GM12878 (cell line): ENCODE measurements at regions not wholly inside any gene's neighbourhood (a gene's known extent, or its start where the extent isn't known, plus 50 kb on each side); places are given as distances from the start of the nearest gene placed in this dataset.

Experiments
- ATAC-seq: fragments of 200-7000 bp; cut with Tn5 transposase; 3 replicates; pipeline ENCODE4 v1.9.1; 2020; ENCODE audit warnings: mild to moderate bottlenecking, moderate library complexity
- BruUV-seq: library from RNA; stranded (reverse); fragments of 400-500 nt; replicated peaks from 2 replicates; lab custom pipeline; 2021; lab: Mats Ljungman, UMichigan
- CTCF ChIA-PET: fragments of 300-600 bp; sonication (Branson Sonifier 250); formaldehyde crosslinking; extraction: SDS; loops from one replicate; lab custom pipeline; 2021; ENCODE audit warnings: inconsistent platforms; lab: Yijun Ruan, JAX
- POLR2A ChIA-PET: fragments of 350-600 bp; formaldehyde crosslinking; extraction: SDS; loops from one replicate; lab custom pipeline; 2021; ENCODE audit warnings: inconsistent platforms; lab: Charles Lee
- RAD21 ChIA-PET: fragments of 300-600 bp; sonication (Branson Sonifier 250); formaldehyde crosslinking; loops from one replicate; lab custom pipeline; 2023; ENCODE audit warnings: antibody characterized with exemption; ENCODE audit not compliant: unreplicated experiment; lab: Charles Lee
- SMC1A ChIA-PET: fragments of 300-600 bp; sonication (Branson Sonifier 250); formaldehyde crosslinking; loops from one replicate; lab custom pipeline; 2023; ENCODE audit not compliant: unreplicated experiment, uncharacterized antibody; lab: Charles Lee
- DNase-seq: peaks from one replicate; pipeline ENCODE4 v3.0.0-alpha.2; 2011; ENCODE audit warnings: low read depth, low spot score
- FAIRE-seq: peaks from 3 replicates; lab custom pipeline; 2011; peaks lifted over from hg19 to GRCh38; lab: Jason Lieb, UNC
- H2AFZ ChIP-seq: 2 replicates; pipeline ENCODE4 v1.6.0; 2011; ENCODE audit warnings: low read depth, low read length, control low read depth; ENCODE audit not compliant: control insufficient read depth
- H3K27ac ChIP-seq: 2 replicates; pipeline ENCODE4 v1.5.1; 2011; ENCODE audit warnings: control low read depth; ENCODE audit not compliant: control insufficient read depth, insufficient read depth
- H3K27me3 ChIP-seq, 2 experiments: replicated peaks in 1 of 2; 2 replicates each; pipeline versions ENCODE4 v1.6.0 to v1.6.1; 2011; ENCODE audit warnings: low read length in 1 of 2; ENCODE audit not compliant: control insufficient read depth in 2 of 2, insufficient read depth in 2 of 2
- H3K36me3 ChIP-seq, 2 experiments: 2 replicates each; pipeline ENCODE4 v1.5.1; 2011; ENCODE audit warnings: low read length in 1 of 2; ENCODE audit not compliant: control insufficient read depth in 2 of 2, insufficient read depth in 2 of 2
- H3K4me1 ChIP-seq: 2 replicates; pipeline ENCODE4 v1.6.1; 2011; ENCODE audit warnings: mild to moderate bottlenecking, low read length, moderate library complexity, mixed read lengths; ENCODE audit not compliant: control insufficient read depth, insufficient read depth
- H3K4me2 ChIP-seq: 2 replicates; pipeline ENCODE4 v1.6.0; 2011; ENCODE audit warnings: control low read depth; ENCODE audit not compliant: control insufficient read depth, insufficient read depth
- H3K4me3 ChIP-seq: fragments of 200-600 bp; sonication (generic); 2 replicates; pipeline ENCODE4 v1.5.1; 2016
- H3K79me2 ChIP-seq: 2 replicates; pipeline ENCODE4 v1.6.0; 2011; ENCODE audit warnings: low read length; ENCODE audit not compliant: control insufficient read depth, insufficient read depth
- H3K9ac ChIP-seq: 2 replicates; pipeline ENCODE4 v1.8.0; 2011; ENCODE audit warnings: low read length, control low read depth, mixed read lengths; ENCODE audit not compliant: control insufficient read depth, insufficient read depth
- H3K9me3 ChIP-seq: replicated peaks from 3 replicates; pipeline ENCODE4 v1.5.1; 2011; ENCODE audit warnings: mild to moderate bottlenecking, low read length; ENCODE audit not compliant: control insufficient read depth, insufficient read depth
- H4K20me1 ChIP-seq: 2 replicates; pipeline ENCODE4 v1.6.0; 2011; ENCODE audit not compliant: control insufficient read depth, insufficient read depth
- BHLHE40 ChIP-seq, 2 experiments: fragments of 450-650 bp in 1 of 2; IDR thresholded peaks; 2 replicates each; pipeline ENCODE4 v1.6.1; 2011 to 2017; ENCODE audit warnings: low read depth in 2 of 2, borderline replicate concordance in 1 of 2, improper control_type of control experiment in 1 of 2, low read length in 1 of 2, mild to moderate bottlenecking in 1 of 2
- CREM ChIP-seq: IDR thresholded peaks from 2 replicates; pipeline ENCODE4 v1.6.1; 2014; ENCODE audit warnings: antibody characterized with exemption, low read depth
- ESRRA ChIP-seq: IDR thresholded peaks from 2 replicates; pipeline ENCODE4 v1.6.1; 2012; ENCODE audit warnings: mild to moderate bottlenecking, low read length, improper control_type of control experiment
- KLF5 ChIP-seq: fragments of 450-650 bp; IDR thresholded peaks from 2 replicates; pipeline ENCODE4 v1.6.1; 2014; ENCODE audit warnings: mild to moderate bottlenecking; ENCODE audit not compliant: partially characterized antibody
- NFYA ChIP-seq: IDR thresholded peaks from 2 replicates; pipeline ENCODE4 v1.6.1; 2011; ENCODE audit warnings: low read depth, mild to moderate bottlenecking, low read length, improper control_type of control experiment, borderline replicate concordance
- NR2C1 ChIP-seq: fragments of 450-650 bp; IDR thresholded peaks from 2 replicates; pipeline ENCODE4 v1.6.1; 2017; ENCODE audit warnings: antibody characterized with exemption, mild to moderate bottlenecking, moderate library complexity
- NRF1 ChIP-seq: conservative IDR thresholded peaks from 2 replicates; pipeline ENCODE4 v1.6.1; 2011; ENCODE audit warnings: mild to moderate bottlenecking, low read depth, low read length, improper control_type of control experiment
- PAX5 ChIP-seq: IDR thresholded peaks from 2 replicates; pipeline ENCODE4 v1.6.1; 2011; ENCODE audit warnings: low read depth, low read length, borderline replicate concordance
- PAX8 ChIP-seq: fragments of 450-650 bp; IDR thresholded peaks from 2 replicates; pipeline ENCODE4 v1.6.1; 2017; ENCODE audit warnings: mild to moderate bottlenecking, moderate library complexity
- RAD51 ChIP-seq: fragments of 450-650 bp; IDR thresholded peaks from 2 replicates; pipeline ENCODE4 v1.6.1; 2016; ENCODE audit warnings: moderate library complexity, mild to moderate bottlenecking, inconsistent platforms
- SRF ChIP-seq, 2 experiments: IDR thresholded peaks; 2 replicates each; pipeline ENCODE4 v1.6.1; 2011; ENCODE audit warnings: low read depth in 2 of 2, low read length in 2 of 2, mild to moderate bottlenecking in 1 of 2, moderate library complexity in 1 of 2
- YY1 ChIP-seq: IDR thresholded peaks from 2 replicates; pipeline ENCODE4 v1.6.1; 2011; ENCODE audit warnings: low read depth, mild to moderate bottlenecking, low read length
- ZNF384 ChIP-seq: IDR thresholded peaks from 2 replicates; pipeline ENCODE4 v1.6.1; 2012; ENCODE audit warnings: low read depth, mild to moderate bottlenecking, low read length, improper control_type of control experiment, borderline replicate concordance
- in situ Hi-C: fragments of 300-500 bp; cut with MboI; formaldehyde crosslinking; loops from 9 replicates; pipeline ENCODE4 v1.14.3; 2018; ENCODE audit warnings: mixed read lengths
- intact Hi-C: fragments of 100-400 bp; cut with micrococcal nuclease; formaldehyde crosslinking; loops from one replicate; pipeline ENCODE4 v1.14.2; 2022; ENCODE audit not compliant: unreplicated experiment
- TF ChIP-seq, protein P1 (sequence below): fragments of 450-650 bp; IDR thresholded peaks from 2 replicates; pipeline ENCODE4 v1.6.1; 2018; ENCODE audit warnings: borderline replicate concordance, mild to moderate bottlenecking; ENCODE audit not compliant: partially characterized antibody
- TF ChIP-seq, protein P2 (sequence below): fragments of 450-650 bp; IDR thresholded peaks from 2 replicates; pipeline ENCODE4 v1.6.1; 2016; ENCODE audit warnings: mild to moderate bottlenecking
- TF ChIP-seq, protein P3 (sequence below): fragments of 150-350 bp; IDR thresholded peaks from 2 replicates; pipeline ENCODE4 v1.6.1; 2016; ENCODE audit warnings: low read depth, low read length
- TF ChIP-seq, protein P4 (sequence below): IDR thresholded peaks from 2 replicates; pipeline ENCODE4 v1.6.1; 2012; ENCODE audit warnings: low read length, inconsistent platforms

DNA sequence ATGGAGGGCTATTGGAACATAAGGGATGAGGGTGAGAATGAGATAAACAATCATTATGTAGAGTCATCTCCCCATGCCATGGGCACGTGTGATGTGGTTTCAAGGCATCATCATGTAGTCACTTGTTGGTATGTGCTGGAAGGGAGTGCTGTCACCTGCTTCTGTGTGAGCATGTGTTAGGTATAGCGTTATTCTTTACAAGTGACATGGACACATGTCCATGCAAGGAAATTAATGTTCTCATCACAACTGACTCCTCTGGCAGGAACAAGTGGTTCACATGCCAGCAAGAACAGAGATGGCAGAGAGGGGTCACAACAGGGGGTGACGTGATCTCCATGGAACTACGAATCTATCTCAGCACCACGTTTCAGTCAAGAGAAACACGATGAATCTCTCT is 815.8 kb downstream of the BCL11B start (continued):
- TF ChIP-seq, protein P1, sequence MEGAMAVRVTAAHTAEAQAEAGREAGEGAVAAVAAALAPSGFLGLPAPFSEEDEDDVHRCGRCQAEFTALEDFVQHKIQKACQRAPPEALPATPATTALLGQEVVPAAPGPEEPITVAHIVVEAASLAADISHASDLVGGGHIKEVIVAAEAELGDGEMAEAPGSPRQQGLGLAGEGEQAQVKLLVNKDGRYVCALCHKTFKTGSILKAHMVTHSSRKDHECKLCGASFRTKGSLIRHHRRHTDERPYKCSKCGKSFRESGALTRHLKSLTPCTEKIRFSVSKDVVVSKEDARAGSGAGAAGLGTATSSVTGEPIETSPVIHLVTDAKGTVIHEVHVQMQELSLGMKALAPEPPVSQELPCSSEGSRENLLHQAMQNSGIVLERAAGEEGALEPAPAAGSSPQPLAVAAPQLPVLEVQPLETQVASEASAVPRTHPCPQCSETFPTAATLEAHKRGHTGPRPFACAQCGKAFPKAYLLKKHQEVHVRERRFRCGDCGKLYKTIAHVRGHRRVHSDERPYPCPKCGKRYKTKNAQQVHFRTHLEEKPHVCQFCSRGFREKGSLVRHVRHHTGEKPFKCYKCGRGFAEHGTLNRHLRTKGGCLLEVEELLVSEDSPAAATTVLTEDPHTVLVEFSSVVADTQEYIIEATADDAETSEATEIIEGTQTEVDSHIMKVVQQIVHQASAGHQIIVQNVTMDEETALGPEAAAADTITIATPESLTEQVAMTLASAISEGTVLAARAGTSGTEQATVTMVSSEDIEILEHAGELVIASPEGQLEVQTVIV, result no peak
- TF ChIP-seq ZNF384 (no peak), SRF (IDR thresholded peaks at IDR 0.05; ENCODE audit: low read depth in 2 of 2, low read length in 2 of 2) (no peak), YY1 (no peak), CREM (no peak), NR2C1 (no peak), KLF5 (no peak)
- TF ChIP-seq, protein P2, sequence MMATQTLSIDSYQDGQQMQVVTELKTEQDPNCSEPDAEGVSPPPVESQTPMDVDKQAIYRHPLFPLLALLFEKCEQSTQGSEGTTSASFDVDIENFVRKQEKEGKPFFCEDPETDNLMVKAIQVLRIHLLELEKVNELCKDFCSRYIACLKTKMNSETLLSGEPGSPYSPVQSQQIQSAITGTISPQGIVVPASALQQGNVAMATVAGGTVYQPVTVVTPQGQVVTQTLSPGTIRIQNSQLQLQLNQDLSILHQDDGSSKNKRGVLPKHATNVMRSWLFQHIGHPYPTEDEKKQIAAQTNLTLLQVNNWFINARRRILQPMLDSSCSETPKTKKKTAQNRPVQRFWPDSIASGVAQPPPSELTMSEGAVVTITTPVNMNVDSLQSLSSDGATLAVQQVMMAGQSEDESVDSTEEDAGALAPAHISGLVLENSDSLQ, result no peak

DNA sequence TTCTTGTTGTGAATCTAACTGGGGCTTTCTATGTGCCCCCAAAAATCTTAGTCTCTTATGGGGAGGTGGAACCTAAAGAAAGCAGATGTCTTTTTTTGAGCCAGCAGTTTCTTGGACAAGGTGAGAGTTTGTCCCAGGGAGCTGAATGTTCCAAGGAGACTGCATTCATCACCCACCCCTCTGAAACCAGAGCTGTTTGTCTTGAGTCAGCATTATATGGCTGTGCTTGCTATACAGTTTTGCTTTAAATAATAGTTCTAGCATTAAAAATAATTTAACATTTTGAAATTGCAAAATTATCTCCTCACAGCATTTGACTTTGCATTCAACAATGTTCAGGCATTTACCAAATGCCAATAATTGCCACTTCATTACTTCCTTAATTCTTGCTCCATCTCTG is 813.3 kb downstream of the BCL11B start:
- Histone ChIP-seq H3K4me1 (no peaks in the 10 kb centered on the region), H3K4me3 (no peak overlapping the region), H4K20me1 (no peaks in the 10 kb centered on the region), H3K27ac (no peak overlapping the region), H3K9ac (no peak overlapping the region), H3K27me3 (no peaks in the 10 kb centered on the region), H3K9me3 (no peaks in the 10 kb centered on the region), H3K4me2 (no peak overlapping the region), H3K79me2 (no peaks in the 10 kb centered on the region), H3K36me3 (no peaks in the 10 kb centered on the region), H2AFZ (no peak overlapping the region)
- no TSS peak for BruUV-seq
- in situ Hi-C loops (no loop called here), intact Hi-C loops (no loop called here)
- POLR2A ChIA-PET, result no interaction called here
- ATAC-seq, result no peak
- FAIRE-seq, result no peak
- CTCF ChIA-PET, result interaction anchor here (0.5 kb wide), 1 partner anchor 803 kb away, joined by 3 read pairs; no protein-coding TSS in a partner anchor
- RAD21 ChIA-PET, result no interaction called here
- SMC1A ChIA-PET, result interaction anchor here (1.3 kb wide), 1 partner anchor 50 kb away, joined by 3 read pairs; no protein-coding TSS in a partner anchor
- no peak for DNase-seq
- TF ChIP-seq, protein P3, sequence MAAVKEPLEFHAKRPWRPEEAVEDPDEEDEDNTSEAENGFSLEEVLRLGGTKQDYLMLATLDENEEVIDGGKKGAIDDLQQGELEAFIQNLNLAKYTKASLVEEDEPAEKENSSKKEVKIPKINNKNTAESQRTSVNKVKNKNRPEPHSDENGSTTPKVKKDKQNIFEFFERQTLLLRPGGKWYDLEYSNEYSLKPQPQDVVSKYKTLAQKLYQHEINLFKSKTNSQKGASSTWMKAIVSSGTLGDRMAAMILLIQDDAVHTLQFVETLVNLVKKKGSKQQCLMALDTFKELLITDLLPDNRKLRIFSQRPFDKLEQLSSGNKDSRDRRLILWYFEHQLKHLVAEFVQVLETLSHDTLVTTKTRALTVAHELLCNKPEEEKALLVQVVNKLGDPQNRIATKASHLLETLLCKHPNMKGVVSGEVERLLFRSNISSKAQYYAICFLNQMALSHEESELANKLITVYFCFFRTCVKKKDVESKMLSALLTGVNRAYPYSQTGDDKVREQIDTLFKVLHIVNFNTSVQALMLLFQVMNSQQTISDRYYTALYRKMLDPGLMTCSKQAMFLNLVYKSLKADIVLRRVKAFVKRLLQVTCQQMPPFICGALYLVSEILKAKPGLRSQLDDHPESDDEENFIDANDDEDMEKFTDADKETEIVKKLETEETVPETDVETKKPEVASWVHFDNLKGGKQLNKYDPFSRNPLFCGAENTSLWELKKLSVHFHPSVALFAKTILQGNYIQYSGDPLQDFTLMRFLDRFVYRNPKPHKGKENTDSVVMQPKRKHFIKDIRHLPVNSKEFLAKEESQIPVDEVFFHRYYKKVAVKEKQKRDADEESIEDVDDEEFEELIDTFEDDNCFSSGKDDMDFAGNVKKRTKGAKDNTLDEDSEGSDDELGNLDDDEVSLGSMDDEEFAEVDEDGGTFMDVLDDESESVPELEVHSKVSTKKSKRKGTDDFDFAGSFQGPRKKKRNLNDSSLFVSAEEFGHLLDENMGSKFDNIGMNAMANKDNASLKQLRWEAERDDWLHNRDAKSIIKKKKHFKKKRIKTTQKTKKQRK, result no peak
- TF ChIP-seq BHLHE40 (IDR thresholded peaks at IDR 0.05; ENCODE audit: borderline replicate concordance in 1 of 2, low read depth in 2 of 2, low read length in 1 of 2), result no peak
- TF ChIP-seq NRF1, result no peak
- no peak for TF ChIP-seq NFYA
- no peak for TF ChIP-seq ESRRA
- no peak for TF ChIP-seq PAX8
- TF ChIP-seq, protein P4, sequence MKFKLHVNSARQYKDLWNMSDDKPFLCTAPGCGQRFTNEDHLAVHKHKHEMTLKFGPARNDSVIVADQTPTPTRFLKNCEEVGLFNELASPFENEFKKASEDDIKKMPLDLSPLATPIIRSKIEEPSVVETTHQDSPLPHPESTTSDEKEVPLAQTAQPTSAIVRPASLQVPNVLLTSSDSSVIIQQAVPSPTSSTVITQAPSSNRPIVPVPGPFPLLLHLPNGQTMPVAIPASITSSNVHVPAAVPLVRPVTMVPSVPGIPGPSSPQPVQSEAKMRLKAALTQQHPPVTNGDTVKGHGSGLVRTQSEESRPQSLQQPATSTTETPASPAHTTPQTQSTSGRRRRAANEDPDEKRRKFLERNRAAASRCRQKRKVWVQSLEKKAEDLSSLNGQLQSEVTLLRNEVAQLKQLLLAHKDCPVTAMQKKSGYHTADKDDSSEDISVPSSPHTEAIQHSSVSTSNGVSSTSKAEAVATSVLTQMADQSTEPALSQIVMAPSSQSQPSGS, result no peak
- no peak for TF ChIP-seq PAX5
- no peak for TF ChIP-seq RAD51
